HepG2 (cell line): ENCODE measurements at regions not wholly inside any gene's neighbourhood (a gene's known extent, or its start where the extent isn't known, plus 50 kb on each side); places are given as distances from the start of the nearest gene placed in this dataset.

Experiments
- ATAC-seq: fragments of 200-7000 bp; cut with Tn5 transposase; 3 replicates; pipeline ENCODE4 v1.9.1; 2020; ENCODE audit warnings: mild to moderate bottlenecking, moderate library complexity
- BruUV-seq: library from RNA; stranded (reverse); fragments of 400-500 nt; replicated peaks from 2 replicates; lab custom pipeline; 2021; lab: Mats Ljungman, UMichigan
- CTCF ChIA-PET: fragments of 300-600 bp; formaldehyde crosslinking; extraction: SDS; loops from one replicate; lab custom pipeline; 2021; ENCODE audit warnings: low total read pairs, inconsistent platforms, low intra/inter-chr PET ratio; lab: Yijun Ruan, JAX
- POLR2A ChIA-PET: fragments of 350-600 bp; sonication (Branson Sonifier 250); formaldehyde crosslinking; loops from one replicate; lab custom pipeline; 2020; ENCODE audit warnings: antibody characterized with exemption, inconsistent platforms; lab: Yijun Ruan, JAX
- DNase-seq: peaks from one replicate; pipeline ENCODE4 v3.0.0-alpha.2; 2015; ENCODE audit warnings: low spot score
- FAIRE-seq: peaks from 3 replicates; lab custom pipeline; 2011; peaks lifted over from hg19 to GRCh38; lab: Jason Lieb, UNC
- H2AFZ ChIP-seq: one replicate; pipeline ENCODE4 v1.6.1; 2011; ENCODE audit warnings: low read length, inconsistent platforms
- H3K27ac ChIP-seq: fragments of 300-600 bp; 3 replicates; pipeline ENCODE4 v1.8.0; 2011; ENCODE audit warnings: mixed run types, mild to moderate bottlenecking, mixed read lengths, low read length, inconsistent platforms; ENCODE audit not compliant: insufficient read depth; ENCODE audit errors: extremely low read length
- H3K27me3 ChIP-seq, 2 experiments: fragments of 200-600 bp in 1 of 2; 2 replicates in 1 of 2; 3 replicates in 1 of 2; pipeline versions ENCODE4 v1.6.0 to v1.8.0; 2011; ENCODE audit warnings: low read length in 2 of 2, mild to moderate bottlenecking in 2 of 2, moderate library complexity in 2 of 2, inconsistent platforms in 1 of 2; ENCODE audit not compliant: insufficient read depth in 2 of 2, control insufficient read depth in 1 of 2
- H3K36me3 ChIP-seq, 2 experiments: fragments of 200-600 bp in 1 of 2; replicated peaks in 1 of 2; 2 replicates in 1 of 2; 3 replicates in 1 of 2; pipeline versions ENCODE4 v1.5.1 to v1.8.0; 2011; ENCODE audit warnings: low read length in 2 of 2, inconsistent platforms in 1 of 2; ENCODE audit not compliant: insufficient read depth in 2 of 2, control insufficient read depth in 1 of 2
- H3K4me1 ChIP-seq: 2 replicates; pipeline ENCODE4 v1.5.1; 2012; ENCODE audit warnings: low read length, inconsistent platforms; ENCODE audit not compliant: insufficient read depth
- H3K4me2 ChIP-seq: 2 replicates; pipeline ENCODE4 v1.6.0; 2011; ENCODE audit warnings: low read depth, low read length, inconsistent platforms
- H3K4me3 ChIP-seq, 3 experiments: fragments of 200-600 bp in 1 of 3; sonication (generic), shearing (Covaris generic) in 1 of 3; replicated peaks in 1 of 3; 2 replicates each; pipeline ENCODE4 v1.5.1; 2011 to 2016; ENCODE audit warnings: low read length in 3 of 3, inconsistent platforms in 2 of 3, low read depth in 2 of 3, mild to moderate bottlenecking in 2 of 3, control low read depth in 1 of 3, mixed read lengths in 1 of 3; ENCODE audit not compliant: insufficient read depth in 1 of 3
- H3K79me2 ChIP-seq: one replicate; pipeline ENCODE4 v1.6.1; 2011; ENCODE audit warnings: low read length, inconsistent platforms; ENCODE audit not compliant: insufficient read depth
- H3K9ac ChIP-seq: 2 replicates; pipeline ENCODE4 v1.6.0; 2011; ENCODE audit warnings: mild to moderate bottlenecking, low read depth, low read length, inconsistent platforms; ENCODE audit not compliant: insufficient read depth
- H3K9me3 ChIP-seq: 2 replicates; pipeline ENCODE4 v1.5.1; 2012; ENCODE audit warnings: mild to moderate bottlenecking, low read length
- H4K20me1 ChIP-seq: 2 replicates; pipeline ENCODE4 v1.6.0; 2011; ENCODE audit warnings: inconsistent platforms, mild to moderate bottlenecking, low read length, moderate library complexity; ENCODE audit not compliant: insufficient read depth
- DNMT1 ChIP-seq: sonication (generic); formaldehyde crosslinking; IDR thresholded peaks from 2 replicates; pipeline ENCODE4 v1.5.1; 2020; ENCODE audit warnings: mild to moderate bottlenecking, missing genetic modification reagents
- ETV6 ChIP-seq: sonication (generic); formaldehyde crosslinking; conservative IDR thresholded peaks from 2 replicates; pipeline ENCODE4 v1.4.0; 2020; ENCODE audit warnings: missing genetic modification reagents
- HOMEZ ChIP-seq: IDR thresholded peaks from 2 replicates; pipeline ENCODE4 v1.6.1; 2016; ENCODE audit warnings: low read depth
- NKX3-1 ChIP-seq: sonication (generic); formaldehyde crosslinking; IDR thresholded peaks from 2 replicates; pipeline ENCODE4 v1.5.0; 2020; ENCODE audit warnings: missing genetic modification reagents
- NR2C2 ChIP-seq: sonication (generic); formaldehyde crosslinking; IDR thresholded peaks from 2 replicates; pipeline ENCODE4 v1.4.0; 2020; ENCODE audit warnings: missing genetic modification reagents, mild to moderate bottlenecking, moderate library complexity, borderline replicate concordance
- REST ChIP-seq, 2 experiments: IDR thresholded peaks; 2 replicates each; pipeline ENCODE4 v1.6.1; 2011 to 2012; ENCODE audit warnings: low read length in 2 of 2, borderline replicate concordance in 1 of 2, low read depth in 1 of 2, mild to moderate bottlenecking in 1 of 2, moderate library complexity in 1 of 2
- SPEN ChIP-seq: sonication (generic); formaldehyde crosslinking; IDR thresholded peaks from 2 replicates; pipeline ENCODE4 v1.5.1; 2020; ENCODE audit warnings: low read depth, mild to moderate bottlenecking, missing genetic modification reagents
- TEAD3 ChIP-seq: optimal IDR thresholded peaks from 2 replicates; pipeline ENCODE3; 2016; ENCODE audit warnings: borderline replicate concordance
- U2AF1 ChIP-seq: fragments of 200-400 bp; formaldehyde crosslinking; optimal IDR thresholded peaks from 2 replicates; pipeline ENCODE3; 2017; ENCODE audit warnings: mild to moderate bottlenecking, low read depth, low read length
- YEATS4 ChIP-seq: sonication (generic); formaldehyde crosslinking; IDR thresholded peaks from 2 replicates; pipeline ENCODE4 v1.4.0; 2020; ENCODE audit warnings: missing genetic modification reagents, borderline replicate concordance
- ZFP90 ChIP-seq: sonication (generic); formaldehyde crosslinking; IDR thresholded peaks from 2 replicates; pipeline ENCODE4 v1.8.0; 2022; ENCODE audit warnings: missing genetic modification reagents, mild to moderate bottlenecking, inconsistent platforms, borderline replicate concordance
- ZMYM2 ChIP-seq: sonication (generic); formaldehyde crosslinking; IDR thresholded peaks from 2 replicates; pipeline ENCODE4 v1.8.0; 2022; ENCODE audit warnings: mild to moderate bottlenecking, missing genetic modification reagents
- ZNF136 ChIP-seq: sonication (generic); formaldehyde crosslinking; IDR thresholded peaks from 2 replicates; pipeline ENCODE4 v1.8.1; 2022; ENCODE audit warnings: low read depth, mild to moderate bottlenecking, moderate library complexity, missing genetic modification reagents
- ZNF225 ChIP-seq: sonication (generic); formaldehyde crosslinking; IDR thresholded peaks from 2 replicates; pipeline ENCODE4 v1.4.0; 2020; ENCODE audit warnings: mild to moderate bottlenecking, missing genetic modification reagents
- ZNF251 ChIP-seq: sonication (generic); formaldehyde crosslinking; IDR thresholded peaks from 2 replicates; pipeline ENCODE4 v1.9.0; 2021; ENCODE audit warnings: mild to moderate bottlenecking, missing genetic modification reagents
- ZNF383 ChIP-seq: sonication (generic); formaldehyde crosslinking; IDR thresholded peaks from 2 replicates; pipeline ENCODE4 v1.4.0; 2020; ENCODE audit warnings: missing genetic modification reagents, mild to moderate bottlenecking, borderline replicate concordance
- ZNF549 ChIP-seq: sonication (generic); formaldehyde crosslinking; IDR thresholded peaks from 2 replicates; pipeline ENCODE4 v1.5.0; 2020; ENCODE audit warnings: missing genetic modification reagents
- ZNF780A ChIP-seq: sonication (generic); formaldehyde crosslinking; IDR thresholded peaks from 2 replicates; pipeline ENCODE4 v1.8.0; 2022; ENCODE audit warnings: mild to moderate bottlenecking, missing genetic modification reagents, moderate library complexity
- WGBS: methylation state at CpG from one replicate; pipeline ENCODE4 v1.1.6; 2017; ENCODE audit warnings: low lambda C conversion rate; 5-methylcytosine and 5-hydroxymethylcytosine counted together
- in situ Hi-C: cut with HindIII; loops from 2 replicates; pipeline ENCODE4 v1.10.0; 2017; ENCODE audit warnings: low pct_unique_long_range_greater_than_20kb; ENCODE audit not compliant: extremely low pct_ligation_motif_present
- intact Hi-C: fragments of 100-400 bp; cut with micrococcal nuclease; formaldehyde crosslinking; loops from one replicate; pipeline ENCODE4 v1.10.0; 2022; ENCODE audit not compliant: unreplicated experiment

- TF ChIP-seq TEAD3 (CRISPR knock-in tag) (no peak), SPEN (CRISPR knock-in tag) (no peak), NR2C2 (CRISPR knock-in tag) (no peak), ZNF251 (CRISPR knock-in tag) (no peak), ZNF225 (CRISPR knock-in tag) (no peak), REST (IDR thresholded peaks at IDR 0.05; ENCODE audit: borderline replicate concordance in 1 of 2, low read depth in 1 of 2, low read length in 2 of 2) (no peak), ZNF383 (CRISPR knock-in tag) (no peak)
- TF ChIP-seq, all 625 proteins: peak for 0
These were observed 160.2 kb downstream of the ETV1 start (continued) for GRCh38 chr7:13829231-13829630.

GRCh38 chr7:13829914-13830900 lies 159.3 kb downstream of the ETV1 start:
- Histone ChIP-seq H3K27ac (no peak overlapping the region), H3K9me3 (peaks cover 63% of the 10 kb centered on the region), H3K4me3 (no peak overlapping the region), H3K36me3 (no peaks in the 10 kb centered on the region), H2AFZ (no peak overlapping the region), H3K4me1 (no peaks in the 10 kb centered on the region), H3K4me2 (no peak overlapping the region), H3K27me3 (no peaks in the 10 kb centered on the region), H4K20me1 (no peaks in the 10 kb centered on the region), H3K79me2 (no peaks in the 10 kb centered on the region), H3K9ac (no peak overlapping the region)
- no TSS peak for BruUV-seq
- FAIRE-seq (no peak), ATAC-seq (no peak), DNase-seq (no peak)
- in situ Hi-C loops (no loop called here), intact Hi-C loops (loop anchor here (10.0 kb wide), 1 partner anchor 675 kb away; no protein-coding TSS in a partner anchor)
- POLR2A ChIA-PET = no interaction called here
- CTCF ChIA-PET = no interaction called here
- TF ChIP-seq U2AF1 = no peak
- TF ChIP-seq ZNF549 (CRISPR knock-in tag) = no peak
- no peak for TF ChIP-seq NKX3-1 (CRISPR knock-in tag)
- no peak for TF ChIP-seq DNMT1 (CRISPR knock-in tag)
- no peak for TF ChIP-seq YEATS4 (CRISPR knock-in tag)
- no peak for TF ChIP-seq ZFP90 (CRISPR knock-in tag)
- TF ChIP-seq ZNF136 (CRISPR knock-in tag) = no peak
- TF ChIP-seq ETV6 (CRISPR knock-in tag) = no peak
- TF ChIP-seq ZNF780A = no peak
- TF ChIP-seq ZMYM2 (CRISPR knock-in tag) = no peak
- no peak for TF ChIP-seq HOMEZ (CRISPR knock-in tag)
- WGBS = 2% methylated on average over 6 of the region's 6 CpGs
